HG03575 (cell line): ENCODE measurements at regions not wholly inside any gene's neighbourhood (a gene's known extent, or its start where the extent isn't known, plus 50 kb on each side); places are given as distances from the start of the nearest gene placed in this dataset.
"Not testable (repeated sequence)": the region's sequence is repeated elsewhere in the genome, so short reads cannot be mapped to it uniquely, and the experiment has no call there.

Experiments used
- ATAC-seq: cut with Tn5 transposase; IDR thresholded peaks from one replicate; pipeline ENCODE4 v1.9.1; 2021; ENCODE audit not compliant: unreplicated experiment, insufficient number of reproducible peaks, low FRiP score; ENCODE audit errors: extremely low read depth

DNA sequence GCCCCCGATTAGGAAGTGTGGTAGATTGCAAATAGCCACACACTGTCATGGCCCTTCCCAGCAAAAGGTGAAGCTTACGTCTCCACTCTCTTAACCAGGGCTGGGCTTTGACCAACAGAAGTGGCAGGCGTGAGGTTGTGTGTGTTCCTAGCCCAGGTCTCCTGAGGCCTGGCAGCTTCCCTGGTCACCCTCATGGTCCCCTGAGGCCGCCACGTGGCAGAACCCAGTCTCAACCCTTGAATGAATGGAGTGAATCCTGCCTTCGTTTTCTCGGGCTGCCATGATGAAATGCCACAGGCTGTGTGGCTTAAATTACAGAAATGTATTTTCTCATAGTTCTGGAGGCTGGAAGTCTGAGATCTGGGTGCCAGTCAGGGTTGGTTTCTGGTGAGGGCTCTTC lies 370.4 kb downstream of the IRX2 start:
- ATAC-seq, result no peak

GRCh38 chr5:2378976-2379375 lies 372.5 kb downstream of the IRX2 start:
- no peak for ATAC-seq

- ATAC-seq, result no peak
Observed at GRCh38 chr5:2378108-2378507, 373.4 kb downstream of the IRX2 start.

GRCh38 chr5:2376486-2376885 lies 375.0 kb downstream of the IRX2 start:
- no peak for ATAC-seq

GRCh38 chr5:2375757-2376250 lies 375.7 kb downstream of the IRX2 start:
- ATAC-seq, result no peak

DNA sequence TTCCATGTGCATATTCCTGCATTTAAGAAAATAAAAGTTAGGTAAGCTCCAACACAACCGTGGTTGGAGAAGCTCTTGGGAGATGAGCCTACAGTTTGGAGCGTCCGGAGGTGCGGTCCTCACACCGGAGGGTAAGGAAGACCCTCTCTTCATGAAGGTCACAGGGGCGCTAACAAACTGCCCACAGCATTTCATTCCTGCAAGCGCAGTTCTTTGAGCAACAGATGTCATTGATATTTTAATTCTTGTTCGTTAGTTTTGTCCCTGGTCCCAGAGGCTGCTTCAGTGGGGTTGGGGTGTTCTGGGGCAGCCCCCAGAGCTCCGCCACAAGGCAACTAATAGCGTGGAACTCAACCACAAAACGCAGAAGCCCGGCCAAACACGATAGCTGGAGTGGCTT lies 376.2 kb downstream of the IRX2 start:
- no peak for ATAC-seq

DNA sequence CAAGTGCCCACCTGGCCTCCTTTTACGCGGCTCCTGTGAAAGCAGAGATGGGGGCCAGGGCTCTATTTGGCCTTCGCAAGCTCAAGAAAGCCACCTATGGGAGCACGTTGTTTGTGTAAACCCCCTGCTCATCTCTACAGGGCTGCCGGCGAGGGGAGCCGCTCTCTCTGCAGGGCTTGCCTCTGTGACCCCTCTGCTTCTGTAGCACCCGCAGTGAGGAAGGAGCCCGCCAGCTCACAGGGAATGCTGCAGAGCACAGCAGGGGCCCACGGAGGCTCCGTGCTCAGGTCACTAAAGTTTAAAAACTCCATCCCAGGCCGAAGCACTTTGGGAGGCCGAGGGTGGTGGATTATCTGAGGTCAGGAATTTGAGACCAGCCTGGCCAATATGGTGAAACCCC lies 376.8 kb downstream of the IRX2 start:
- no peak for ATAC-seq

DNA sequence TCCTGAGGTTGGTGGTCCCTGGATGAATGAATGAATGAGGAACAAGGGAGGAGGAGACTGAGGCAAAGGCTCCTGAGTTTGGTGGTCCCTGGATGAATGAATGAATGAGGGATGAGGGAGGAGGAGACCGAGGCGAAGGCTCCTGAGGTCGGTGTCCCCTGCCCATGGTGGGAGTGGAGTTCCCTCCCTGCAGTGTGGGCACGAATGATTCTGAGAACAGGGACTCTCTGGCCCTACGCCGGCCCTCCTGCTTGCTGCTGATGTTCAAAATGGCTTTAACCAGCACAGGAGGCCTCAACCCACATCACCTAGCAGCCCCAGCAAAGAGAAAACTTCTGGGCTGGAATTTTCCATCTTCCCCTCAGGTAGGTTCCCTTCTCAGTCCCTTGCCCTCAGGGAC lies 377.8 kb downstream of the IRX2 start:
- ATAC-seq, result no peak

DNA sequence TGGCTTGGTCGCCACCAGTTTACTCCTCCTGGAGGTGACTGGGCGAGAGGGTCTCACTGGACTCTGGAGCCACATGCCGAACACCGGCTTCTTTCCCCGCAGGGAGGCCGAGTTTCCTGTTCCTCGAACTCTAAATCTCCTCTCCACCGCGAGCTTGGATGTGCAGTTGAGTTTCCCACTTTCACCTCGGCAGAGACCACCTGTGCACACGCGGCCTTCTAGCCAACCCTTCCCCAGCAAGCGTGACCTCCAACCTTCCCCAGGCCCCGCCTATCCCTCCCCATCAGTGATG lies 380.1 kb downstream of the IRX2 start:
- no peak for ATAC-seq

GRCh38 chr5:2370626-2371418 lies 380.7 kb downstream of the IRX2 start:
- ATAC-seq, result no peak

DNA sequence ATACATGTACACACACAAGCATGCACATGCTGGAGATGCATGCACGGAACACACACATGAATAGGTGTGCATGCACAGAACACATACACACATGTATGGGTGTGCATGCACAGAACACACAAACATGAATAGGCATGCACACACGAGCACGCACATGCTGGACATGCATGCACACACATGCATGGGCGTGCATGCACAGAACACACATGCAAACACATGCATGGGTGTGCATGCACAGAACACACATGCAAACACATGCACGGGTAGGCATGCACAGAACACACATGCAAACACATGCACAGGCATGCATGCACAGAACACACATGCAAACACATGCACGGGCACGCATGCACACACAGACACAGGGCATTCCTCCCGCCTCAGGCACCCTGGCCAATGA lies 382.3 kb downstream of the IRX2 start:
- ATAC-seq, result no peak

GRCh38 chr5:2366816-2367215 lies 384.7 kb downstream of the IRX2 start:
- ATAC-seq, result no peak

- ATAC-seq, result no peak
Observed at GRCh38 chr5:2357309-2357708, 394.2 kb downstream of the IRX2 start.

- ATAC-seq, result no peak
Observed at GRCh38 chr5:2355859-2356258, 395.6 kb downstream of the IRX2 start.

GRCh38 chr5:2353871-2354440 lies 397.5 kb downstream of the IRX2 start:
- no peak for ATAC-seq

- ATAC-seq, result no peak
Observed at GRCh38 chr5:2353211-2353610, 398.3 kb downstream of the IRX2 start.

GRCh38 chr5:2352101-2352861 lies 399.2 kb downstream of the IRX2 start:
- no peak for ATAC-seq

DNA sequence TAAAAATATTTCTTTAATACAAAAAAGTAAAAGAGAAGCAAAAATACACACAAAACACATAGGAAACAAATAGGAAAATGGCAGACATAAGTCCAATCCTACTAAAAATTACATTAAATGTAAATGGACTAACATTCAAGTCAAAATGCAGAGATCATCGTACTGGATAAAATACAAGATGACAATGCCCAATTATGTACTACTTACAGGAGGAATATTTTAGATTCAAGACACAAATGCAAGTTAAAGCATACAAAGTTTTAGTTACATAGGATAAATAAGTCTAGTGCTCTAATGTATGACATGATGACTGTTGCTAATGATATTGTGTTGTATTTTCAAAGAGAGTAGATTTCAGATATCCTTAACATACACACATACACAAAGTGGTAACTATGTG lies 401.7 kb downstream of the IRX2 start:
- not testable (repeated sequence) for ATAC-seq

- ATAC-seq, result no peak
Observed at GRCh38 chr5:2338686-2339085, 412.8 kb downstream of the IRX2 start.
